Neural cell (in vitro differentiated cells): ENCODE measurements at regions not wholly inside any gene's neighbourhood (a gene's known extent, or its start where the extent isn't known, plus 50 kb on each side); places are given as distances from the start of the nearest gene placed in this dataset.

ENCODE experiments used
- H2AFZ ChIP-seq: fragments of 200-600, 300-800 bp; sonication (generic), shearing (Covaris generic); 2 replicates; pipeline ENCODE4 v1.6.0; 2014; ENCODE audit warnings: low read depth, mild to moderate bottlenecking, antibody characterized with exemption, low read length, moderate library complexity
- H3F3A ChIP-seq: fragments of 200-600 bp; shearing (Covaris generic); 2 replicates; pipeline ENCODE4 v1.6.1; 2016; ENCODE audit warnings: mild to moderate bottlenecking, moderate library complexity, mixed read lengths, antibody characterized with exemption, low read length; ENCODE audit not compliant: insufficient read depth, poor library complexity, severe bottlenecking
- H3K27ac ChIP-seq: fragments of 200-600, 300-800 bp; sonication (generic), shearing (Covaris generic); 2 replicates; pipeline ENCODE4 v1.5.1; 2014; ENCODE audit warnings: mild to moderate bottlenecking, low read length, moderate library complexity
- H3K27me3 ChIP-seq: fragments of 300-800, 200-600 bp; sonication (generic), shearing (Covaris generic); 2 replicates; pipeline ENCODE4 v1.6.0; 2014; ENCODE audit warnings: mild to moderate bottlenecking, low read depth, low read length, moderate library complexity; ENCODE audit not compliant: insufficient read depth
- H3K36me3 ChIP-seq: fragments of 300-800, 200-600 bp; sonication (generic), shearing (Covaris generic); 2 replicates; pipeline ENCODE4 v1.5.1; 2014; ENCODE audit warnings: mild to moderate bottlenecking, antibody characterized with exemption, low read length, moderate library complexity; ENCODE audit not compliant: insufficient read depth
- H3K4me2 ChIP-seq: fragments of 300-800, 200-600 bp; sonication (generic), shearing (Covaris generic); 2 replicates; pipeline ENCODE4 v1.6.0; 2014; ENCODE audit warnings: mild to moderate bottlenecking, low read length
- H3K4me3 ChIP-seq: fragments of 300-800, 200-600 bp; sonication (generic), shearing (Covaris generic); 2 replicates; pipeline ENCODE4 v1.5.1; 2014; ENCODE audit warnings: mild to moderate bottlenecking, low read length, moderate library complexity
- H3K79me2 ChIP-seq: fragments of 200-600 bp; shearing (Covaris generic); replicated peaks from 2 replicates; pipeline ENCODE4 v1.6.0; 2014; ENCODE audit warnings: mild to moderate bottlenecking, low read length, moderate library complexity; ENCODE audit not compliant: insufficient read depth
- H3K9ac ChIP-seq: fragments of 300-800, 200-600 bp; sonication (generic), shearing (Covaris generic); 2 replicates; pipeline ENCODE4 v1.6.1; 2016; ENCODE audit warnings: mild to moderate bottlenecking, low read length, mixed read lengths
- H3K9me2 ChIP-seq: fragments of 200-600 bp; shearing (Covaris generic); 2 replicates; pipeline ENCODE4 v1.6.1; 2016; ENCODE audit warnings: mild to moderate bottlenecking, low read length, mixed read lengths; ENCODE audit not compliant: insufficient read depth
- H3K9me3 ChIP-seq: fragments of 200-600, 300-800 bp; sonication (generic), shearing (Covaris generic); 2 replicates; pipeline ENCODE4 v1.6.1; 2016; ENCODE audit warnings: mild to moderate bottlenecking, mixed run types, low read length, moderate library complexity, mixed read lengths
- H4K20me1 ChIP-seq: fragments of 200-600 bp; shearing (Covaris generic); 2 replicates; pipeline ENCODE4 v1.6.1; 2016; ENCODE audit warnings: mild to moderate bottlenecking, mixed run types; ENCODE audit not compliant: insufficient read depth
- CTCF ChIP-seq: fragments of 450-650 bp; IDR thresholded peaks from 2 replicates; pipeline ENCODE4 v1.5.1; 2014; ENCODE audit warnings: antibody characterized with exemption, mild to moderate bottlenecking, moderate library complexity; ENCODE audit not compliant: poor library complexity, severe bottlenecking
- EP300 ChIP-seq: fragments of 450-650 bp; conservative IDR thresholded peaks from 2 replicates; pipeline ENCODE4 v1.6.1; 2014; ENCODE audit warnings: antibody characterized with exemption, mild to moderate bottlenecking, moderate library complexity; ENCODE audit not compliant: poor library complexity, severe bottlenecking
- EZH2 ChIP-seq: fragments of 200-600, 300-800 bp; shearing (Covaris generic), sonication (generic); IDR thresholded peaks from 2 replicates; pipeline ENCODE4 v1.6.1; 2014; ENCODE audit warnings: antibody characterized with exemption, low read length, borderline replicate concordance, mild to moderate bottlenecking; ENCODE audit not compliant: insufficient read depth, poor library complexity, severe bottlenecking
- MXI1 ChIP-seq: fragments of 450-650 bp; conservative IDR thresholded peaks from 2 replicates; pipeline ENCODE4 v1.6.1; 2014; ENCODE audit warnings: antibody characterized with exemption, mild to moderate bottlenecking; ENCODE audit not compliant: poor library complexity, severe bottlenecking
- POLR2AphosphoS5 ChIP-seq: IDR thresholded peaks from 2 replicates; pipeline ENCODE4 v1.6.1; 2012
- RAD21 ChIP-seq: fragments of 450-650 bp; conservative IDR thresholded peaks from 2 replicates; pipeline ENCODE4 v1.6.1; 2014; ENCODE audit warnings: antibody characterized with exemption, mild to moderate bottlenecking, moderate library complexity
- SMC3 ChIP-seq: fragments of 450-650 bp; conservative IDR thresholded peaks from 2 replicates; pipeline ENCODE4 v1.6.1; 2014; ENCODE audit warnings: antibody characterized with exemption, mild to moderate bottlenecking, moderate library complexity; ENCODE audit not compliant: poor library complexity
- TAF1 ChIP-seq: IDR thresholded peaks from 2 replicates; pipeline ENCODE4 v1.6.1; 2012; ENCODE audit warnings: low read depth
- TF ChIP-seq, protein P1 (sequence below): IDR thresholded peaks from 2 replicates; pipeline ENCODE4 v1.6.1; 2012; ENCODE audit warnings: borderline replicate concordance

DNA sequence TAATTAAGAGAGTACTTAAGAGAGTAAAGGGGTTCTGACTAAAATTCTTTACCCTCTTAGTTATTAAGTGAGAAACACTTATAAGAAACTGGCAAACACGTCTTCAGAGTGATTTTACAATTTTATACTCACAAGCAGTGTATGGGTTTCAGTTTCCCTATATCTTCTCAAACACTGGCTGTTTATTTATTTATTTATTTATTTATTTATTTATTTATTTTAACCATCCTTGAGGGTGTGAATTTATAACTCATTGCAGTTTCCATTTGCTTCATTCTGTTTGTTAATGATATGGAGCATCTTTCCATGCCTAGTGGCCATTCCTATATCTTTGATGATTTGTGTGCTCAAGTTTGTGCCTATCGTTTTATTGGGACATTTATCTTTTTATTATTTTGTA is 68.0 kb upstream of the SGCD start:
- Histone ChIP-seq H4K20me1 (no peaks in the 10 kb centered on the region), H3K9me3 (no peaks in the 10 kb centered on the region), H3K9me2 (no peaks in the 10 kb centered on the region), H3K36me3 (no peaks in the 10 kb centered on the region), H3K27ac (no peak overlapping the region), H3K4me3 (no peak overlapping the region), H3K27me3 (no peaks in the 10 kb centered on the region), H3K79me2 (no peaks in the 10 kb centered on the region), H2AFZ (no peak overlapping the region), H3K4me2 (no peak overlapping the region), H3F3A (no peaks in the 10 kb centered on the region), H3K9ac (no peak overlapping the region)
- TF ChIP-seq TAF1 (no peak), POLR2AphosphoS5 (no peak), CTCF (no peak), RAD21 (no peak), SMC3 (no peak), EZH2 (no peak), EP300 (no peak), MXI1 (no peak)
- TF ChIP-seq, protein P1, sequence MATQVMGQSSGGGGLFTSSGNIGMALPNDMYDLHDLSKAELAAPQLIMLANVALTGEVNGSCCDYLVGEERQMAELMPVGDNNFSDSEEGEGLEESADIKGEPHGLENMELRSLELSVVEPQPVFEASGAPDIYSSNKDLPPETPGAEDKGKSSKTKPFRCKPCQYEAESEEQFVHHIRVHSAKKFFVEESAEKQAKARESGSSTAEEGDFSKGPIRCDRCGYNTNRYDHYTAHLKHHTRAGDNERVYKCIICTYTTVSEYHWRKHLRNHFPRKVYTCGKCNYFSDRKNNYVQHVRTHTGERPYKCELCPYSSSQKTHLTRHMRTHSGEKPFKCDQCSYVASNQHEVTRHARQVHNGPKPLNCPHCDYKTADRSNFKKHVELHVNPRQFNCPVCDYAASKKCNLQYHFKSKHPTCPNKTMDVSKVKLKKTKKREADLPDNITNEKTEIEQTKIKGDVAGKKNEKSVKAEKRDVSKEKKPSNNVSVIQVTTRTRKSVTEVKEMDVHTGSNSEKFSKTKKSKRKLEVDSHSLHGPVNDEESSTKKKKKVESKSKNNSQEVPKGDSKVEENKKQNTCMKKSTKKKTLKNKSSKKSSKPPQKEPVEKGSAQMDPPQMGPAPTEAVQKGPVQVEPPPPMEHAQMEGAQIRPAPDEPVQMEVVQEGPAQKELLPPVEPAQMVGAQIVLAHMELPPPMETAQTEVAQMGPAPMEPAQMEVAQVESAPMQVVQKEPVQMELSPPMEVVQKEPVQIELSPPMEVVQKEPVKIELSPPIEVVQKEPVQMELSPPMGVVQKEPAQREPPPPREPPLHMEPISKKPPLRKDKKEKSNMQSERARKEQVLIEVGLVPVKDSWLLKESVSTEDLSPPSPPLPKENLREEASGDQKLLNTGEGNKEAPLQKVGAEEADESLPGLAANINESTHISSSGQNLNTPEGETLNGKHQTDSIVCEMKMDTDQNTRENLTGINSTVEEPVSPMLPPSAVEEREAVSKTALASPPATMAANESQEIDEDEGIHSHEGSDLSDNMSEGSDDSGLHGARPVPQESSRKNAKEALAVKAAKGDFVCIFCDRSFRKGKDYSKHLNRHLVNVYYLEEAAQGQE, result no peak

GRCh38 chr5:156259618-156260017 is 67.3 kb upstream of the SGCD start:
- no peaks in the 10 kb centered on the region for H3K36me3 ChIP-seq
- no peak overlapping the region for H3K4me3 ChIP-seq
- H3K27me3 ChIP-seq, result no peaks in the 10 kb centered on the region
- no peaks in the 10 kb centered on the region for H3K9me3 ChIP-seq
- H3K4me2 ChIP-seq, result no peak overlapping the region
- no peaks in the 10 kb centered on the region for H3K79me2 ChIP-seq
- no peak overlapping the region for H2AFZ ChIP-seq
- H3F3A ChIP-seq, result no peaks in the 10 kb centered on the region
- H3K9ac ChIP-seq, result no peak overlapping the region
- H4K20me1 ChIP-seq, result no peaks in the 10 kb centered on the region
- H3K27ac ChIP-seq, result no peak overlapping the region
- H3K9me2 ChIP-seq, result no peaks in the 10 kb centered on the region
- TF ChIP-seq EZH2 (no peak), RAD21 (no peak), SMC3 (no peak), CTCF (no peak), TAF1 (no peak), EP300 (no peak), POLR2AphosphoS5 (no peak), MXI1 (no peak)
- TF ChIP-seq, protein P1, result no peak
